ENCODE measurements at regions not wholly inside any gene's neighbourhood (a gene's known extent, or its start where the extent isn't known, plus 50 kb on each side); places are given as distances from the start of the nearest gene placed in this dataset.

DNA sequence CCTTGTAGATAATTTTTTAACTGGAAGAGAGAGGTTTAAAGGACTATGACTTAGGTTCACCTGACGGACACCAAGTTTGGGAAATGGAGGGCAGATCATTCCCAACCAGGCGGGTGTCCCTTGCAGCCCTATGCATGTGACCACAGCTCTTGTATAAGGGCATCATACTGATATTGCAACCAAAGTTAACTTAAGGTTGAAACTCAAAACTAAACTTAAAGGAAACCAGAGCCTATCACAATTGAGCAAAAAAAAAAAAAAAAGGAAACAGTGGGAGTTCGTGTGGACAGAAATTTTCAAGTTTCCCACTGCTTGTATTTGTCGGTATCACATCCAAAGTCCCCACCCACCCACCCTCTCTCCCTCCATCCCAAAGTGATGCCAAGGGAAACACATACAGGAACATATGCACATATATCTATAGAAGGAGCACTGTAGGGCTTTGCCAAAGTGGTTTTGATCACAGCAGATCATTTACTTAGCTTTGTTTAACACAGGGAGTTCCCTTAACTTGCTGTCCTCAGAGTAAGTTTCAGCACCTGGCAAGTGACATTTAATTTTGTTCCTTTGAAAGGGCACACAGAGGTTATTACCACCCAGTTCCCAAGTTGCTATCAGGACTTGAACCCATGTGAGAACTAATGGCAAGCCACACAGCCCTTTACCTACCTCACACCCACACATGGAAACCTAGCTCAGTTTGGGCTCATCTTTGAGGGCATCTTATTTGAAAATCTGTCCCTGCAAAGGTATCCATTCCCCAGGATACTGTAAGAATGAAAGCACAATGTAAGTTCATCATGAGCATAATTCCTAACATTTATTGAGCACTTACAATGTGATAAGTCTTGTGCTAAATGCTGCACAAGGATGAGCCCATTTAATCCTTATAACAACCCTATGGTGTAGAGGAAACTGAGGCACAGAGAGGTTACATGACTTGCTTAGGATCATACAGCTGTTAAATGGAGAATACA, 204.5 kb upstream of the CMC1 start:
- no peak for TF ChIP-seq CTCF (IDR thresholded peaks at IDR 0.05)
- H3K27ac Mint-ChIP-seq (ENCODE audit: unreplicated experiment): no peak overlapping the region
- no peaks in the 10 kb centered on the region for H3K4me1 Mint-ChIP-seq (ENCODE audit: low read depth)
- no peak for DNase-seq (ENCODE audit: low spot score)
- H3K4me3 Mint-ChIP-seq (ENCODE audit: unreplicated experiment): no peak overlapping the region
- peaks cover 2% of the 10 kb centered on the region for H3K36me3 Mint-ChIP-seq (ENCODE audit: low read depth)
- no peaks in the 10 kb centered on the region for H3K27me3 Mint-ChIP-seq (ENCODE audit: low read depth)
- peaks cover 9% of the 10 kb centered on the region for H3K9me3 Mint-ChIP-seq (ENCODE audit: low read depth)

DNA sequence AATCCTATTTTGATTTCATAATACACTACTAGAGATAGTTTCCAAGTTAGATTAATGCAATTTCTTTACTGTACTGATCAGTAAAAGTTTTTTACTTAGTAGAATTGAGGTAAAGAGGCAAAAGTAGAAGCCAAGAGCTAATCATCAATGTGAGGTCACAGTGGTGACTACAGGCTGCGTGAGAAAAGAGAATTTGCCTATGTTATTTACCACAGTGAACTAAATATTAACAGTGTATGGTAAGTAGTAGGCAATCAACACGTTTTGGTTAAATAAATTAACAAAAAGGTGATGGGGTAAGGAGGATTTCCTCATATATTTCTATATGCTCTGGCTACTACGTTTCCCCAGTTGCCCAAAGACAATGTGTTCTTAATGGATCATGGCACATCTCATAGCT, 202.2 kb upstream of the CMC1 start:
- no peak for DNase-seq (ENCODE audit: low spot score)
- H3K27ac Mint-ChIP-seq (ENCODE audit: unreplicated experiment): no peak overlapping the region
- no peaks in the 10 kb centered on the region for H3K4me1 Mint-ChIP-seq (ENCODE audit: low read depth)
- H3K9me3 Mint-ChIP-seq (ENCODE audit: low read depth): no peaks in the 10 kb centered on the region
- TF ChIP-seq CTCF (IDR thresholded peaks at IDR 0.05): no peak
- H3K4me3 Mint-ChIP-seq (ENCODE audit: unreplicated experiment): no peak overlapping the region
- peaks cover 3% of the 10 kb centered on the region for H3K27me3 Mint-ChIP-seq (ENCODE audit: low read depth)
- no peaks in the 10 kb centered on the region for H3K36me3 Mint-ChIP-seq (ENCODE audit: low read depth)

DNA sequence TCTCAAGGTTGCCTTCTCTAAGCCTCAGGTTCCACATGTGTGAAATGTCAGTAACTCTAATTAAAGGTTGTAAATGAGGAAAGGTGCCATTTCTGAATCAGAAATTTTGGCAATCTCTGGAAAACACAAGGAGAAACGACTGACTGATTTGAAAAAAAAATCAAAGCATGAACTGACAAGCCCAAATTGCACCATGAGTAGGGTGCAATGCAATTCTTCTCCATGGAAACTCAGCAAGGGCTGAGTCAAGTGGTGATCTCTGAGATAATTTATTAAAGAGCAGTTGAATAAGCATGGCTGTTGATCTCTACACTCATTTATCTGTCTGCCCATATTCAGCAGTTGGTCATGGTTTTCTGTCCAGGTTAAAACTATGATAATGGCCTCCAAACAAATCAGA, 201.6 kb upstream of the CMC1 start:
- no peak overlapping the region for H3K4me3 Mint-ChIP-seq (ENCODE audit: unreplicated experiment)

GRCh38 chr3:28042095-28042635, 199.3 kb upstream of the CMC1 start:
- no peaks in the 10 kb centered on the region for H3K4me1 Mint-ChIP-seq (ENCODE audit: low read depth)
- no peak for DNase-seq (ENCODE audit: low spot score)
- H3K36me3 Mint-ChIP-seq (ENCODE audit: low read depth): no peaks in the 10 kb centered on the region
- no peak overlapping the region for H3K27ac Mint-ChIP-seq (ENCODE audit: unreplicated experiment)
- H3K27me3 Mint-ChIP-seq (ENCODE audit: low read depth): peaks cover 5% of the 10 kb centered on the region
- H3K9me3 Mint-ChIP-seq (ENCODE audit: low read depth): no peaks in the 10 kb centered on the region
- H3K4me3 Mint-ChIP-seq (ENCODE audit: unreplicated experiment): no peak overlapping the region
- TF ChIP-seq CTCF (IDR thresholded peaks at IDR 0.05): no peak

More for the DNA sequence above, 201.6 kb upstream of the CMC1 start:
- no peaks in the 10 kb centered on the region for H3K36me3 Mint-ChIP-seq (ENCODE audit: low read depth)
- H3K9me3 Mint-ChIP-seq (ENCODE audit: low read depth): no peaks in the 10 kb centered on the region
- DNase-seq (ENCODE audit: low spot score): no peak
- H3K4me1 Mint-ChIP-seq (ENCODE audit: low read depth): no peaks in the 10 kb centered on the region
- TF ChIP-seq CTCF (IDR thresholded peaks at IDR 0.05): no peak
- peaks cover 3% of the 10 kb centered on the region for H3K27me3 Mint-ChIP-seq (ENCODE audit: low read depth)
- H3K27ac Mint-ChIP-seq (ENCODE audit: unreplicated experiment): no peak overlapping the region

DNA sequence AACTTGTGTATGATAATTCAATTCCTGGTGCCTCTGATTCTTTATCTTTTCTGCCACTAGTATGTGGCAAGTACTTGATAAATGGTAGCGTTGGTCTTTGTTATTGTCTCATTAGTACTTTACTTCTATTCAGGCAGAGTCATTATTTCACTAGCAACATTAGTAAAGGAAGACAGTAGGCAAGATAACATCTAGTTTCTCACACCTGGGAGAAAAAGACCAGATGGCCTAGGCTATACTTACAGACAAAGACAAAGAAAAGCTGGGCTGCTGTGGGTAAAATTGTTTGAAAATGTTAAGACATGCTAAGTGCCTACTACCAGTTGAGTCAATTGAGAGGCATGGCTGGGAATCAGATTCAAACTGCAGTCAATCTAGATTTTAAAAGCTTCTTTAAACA, 198.7 kb upstream of the CMC1 start:
- no peak for TF ChIP-seq CTCF (IDR thresholded peaks at IDR 0.05)

More for the DNA sequence above, 198.7 kb upstream of the CMC1 start:
- no peak overlapping the region for H3K4me3 Mint-ChIP-seq (ENCODE audit: unreplicated experiment)
- H3K9me3 Mint-ChIP-seq (ENCODE audit: low read depth): no peaks in the 10 kb centered on the region
- no peak overlapping the region for H3K27ac Mint-ChIP-seq (ENCODE audit: unreplicated experiment)
- no peaks in the 10 kb centered on the region for H3K4me1 Mint-ChIP-seq (ENCODE audit: low read depth)
- H3K27me3 Mint-ChIP-seq (ENCODE audit: low read depth): peaks cover 7% of the 10 kb centered on the region
- no peaks in the 10 kb centered on the region for H3K36me3 Mint-ChIP-seq (ENCODE audit: low read depth)
- no peak for DNase-seq (ENCODE audit: low spot score)
